HG03280 (cell line): ENCODE measurements at regions not wholly inside any gene's neighbourhood (a gene's known extent, or its start where the extent isn't known, plus 50 kb on each side); places are given as distances from the start of the nearest gene placed in this dataset.

Source experiments
- ATAC-seq: cut with Tn5 transposase; IDR thresholded peaks from one replicate; pipeline ENCODE4 v1.9.1; 2021; ENCODE audit warnings: mild to moderate bottlenecking, moderate library complexity; ENCODE audit not compliant: unreplicated experiment

- ATAC-seq = no peak
Measured at GRCh38 chr2:16566701-16567100, 98.9 kb downstream of the CYRIA start.

- ATAC-seq = no peak
Measured at GRCh38 chr2:16565481-16565880, 100.2 kb downstream of the CYRIA start.

- no peak for ATAC-seq
Measured at GRCh38 chr2:16561676-16562075, 104.0 kb downstream of the CYRIA start.

- ATAC-seq = no peak
Measured at GRCh38 chr2:16561251-16561650, 104.4 kb downstream of the CYRIA start.

- no peak for ATAC-seq
Measured at GRCh38 chr2:16559278-16560067, 106.2 kb downstream of the CYRIA start.

- no peak for ATAC-seq
Measured at GRCh38 chr2:16554060-16554583, 111.5 kb downstream of the CYRIA start.

GRCh38 chr2:16553226-16553625, 112.4 kb downstream of the CYRIA start:
- no peak for ATAC-seq

- no peak for ATAC-seq
Measured at GRCh38 chr2:16552202-16552601, 113.4 kb downstream of the CYRIA start.

- ATAC-seq = no peak
Measured at GRCh38 chr2:16548036-16548435, 117.6 kb downstream of the CYRIA start.

GRCh38 chr2:16546128-16546754, 119.4 kb downstream of the CYRIA start:
- no peak for ATAC-seq

GRCh38 chr2:16538707-16539106, 126.9 kb downstream of the CYRIA start:
- ATAC-seq = no peak

- no peak for ATAC-seq
Measured at GRCh38 chr2:16537347-16537746, 128.3 kb downstream of the CYRIA start.

- ATAC-seq = no peak
Measured at GRCh38 chr2:16526193-16526592, 139.4 kb downstream of the CYRIA start.

- no peak for ATAC-seq
Measured at GRCh38 chr2:16525265-16525887, 140.3 kb downstream of the CYRIA start.

GRCh38 chr2:16523711-16524110, 141.9 kb downstream of the CYRIA start:
- ATAC-seq = no peak

GRCh38 chr2:16522031-16522831, 143.4 kb downstream of the CYRIA start:
- ATAC-seq = no peak

GRCh38 chr2:16520891-16521290, 144.7 kb downstream of the CYRIA start:
- no peak for ATAC-seq

- ATAC-seq = no peak
Measured at GRCh38 chr2:16515696-16516095, 149.9 kb downstream of the CYRIA start.

GRCh38 chr2:16513626-16514025, 152.0 kb downstream of the CYRIA start:
- ATAC-seq = no peak

- ATAC-seq = no peak
Measured at GRCh38 chr2:16511041-16511440, 154.6 kb downstream of the CYRIA start.

GRCh38 chr2:16509042-16509441, 156.6 kb downstream of the CYRIA start:
- no peak for ATAC-seq
